HL-60 (cell line): ENCODE measurements at regions not wholly inside any gene's neighbourhood (a gene's known extent, or its start where the extent isn't known, plus 50 kb on each side); places are given as distances from the start of the nearest gene placed in this dataset.

Source experiments
- POLR2AphosphoS5 ChIP-seq: IDR thresholded peaks from 2 replicates; pipeline ENCODE4 v1.6.1; 2012; ENCODE audit warnings: low read depth
- TF ChIP-seq, protein P1 (sequence below): IDR thresholded peaks from one replicate; pipeline ENCODE4 v1.5.1; 2011; ENCODE audit warnings: low read length, control low read depth, inconsistent platforms; ENCODE audit not compliant: insufficient read depth

DNA sequence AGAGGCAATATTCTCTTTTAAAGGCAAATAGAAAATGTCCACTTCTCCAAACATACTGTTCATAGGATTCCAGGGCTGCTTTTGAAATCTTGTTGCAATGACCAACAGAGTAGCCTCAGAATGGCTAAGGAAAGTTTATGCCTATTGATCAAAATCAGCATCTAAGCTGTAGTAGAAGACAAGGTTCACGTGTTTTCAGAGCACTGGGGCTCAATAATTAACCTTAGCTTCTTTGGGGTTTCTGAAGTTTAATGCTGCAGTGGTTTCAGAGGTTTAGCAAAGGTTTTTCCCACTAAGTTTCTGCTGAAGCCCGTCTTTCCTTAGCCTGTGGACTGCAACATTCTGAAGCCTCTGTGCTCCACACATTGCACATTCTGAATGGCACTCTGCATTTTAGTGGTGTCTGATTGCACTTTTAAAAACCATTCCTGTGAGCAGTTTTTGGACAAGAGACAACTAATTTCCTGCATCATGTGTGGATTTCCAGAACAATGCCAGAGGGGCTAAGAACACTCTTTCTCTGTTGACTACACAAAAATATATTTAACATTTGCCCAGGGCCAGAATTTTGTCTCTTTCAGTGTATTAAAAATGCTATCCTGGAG is 342.5 kb downstream of the PTEN start:
- TF ChIP-seq, protein P1, sequence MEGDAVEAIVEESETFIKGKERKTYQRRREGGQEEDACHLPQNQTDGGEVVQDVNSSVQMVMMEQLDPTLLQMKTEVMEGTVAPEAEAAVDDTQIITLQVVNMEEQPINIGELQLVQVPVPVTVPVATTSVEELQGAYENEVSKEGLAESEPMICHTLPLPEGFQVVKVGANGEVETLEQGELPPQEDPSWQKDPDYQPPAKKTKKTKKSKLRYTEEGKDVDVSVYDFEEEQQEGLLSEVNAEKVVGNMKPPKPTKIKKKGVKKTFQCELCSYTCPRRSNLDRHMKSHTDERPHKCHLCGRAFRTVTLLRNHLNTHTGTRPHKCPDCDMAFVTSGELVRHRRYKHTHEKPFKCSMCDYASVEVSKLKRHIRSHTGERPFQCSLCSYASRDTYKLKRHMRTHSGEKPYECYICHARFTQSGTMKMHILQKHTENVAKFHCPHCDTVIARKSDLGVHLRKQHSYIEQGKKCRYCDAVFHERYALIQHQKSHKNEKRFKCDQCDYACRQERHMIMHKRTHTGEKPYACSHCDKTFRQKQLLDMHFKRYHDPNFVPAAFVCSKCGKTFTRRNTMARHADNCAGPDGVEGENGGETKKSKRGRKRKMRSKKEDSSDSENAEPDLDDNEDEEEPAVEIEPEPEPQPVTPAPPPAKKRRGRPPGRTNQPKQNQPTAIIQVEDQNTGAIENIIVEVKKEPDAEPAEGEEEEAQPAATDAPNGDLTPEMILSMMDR, result no peak
- no peak for TF ChIP-seq POLR2AphosphoS5
